HG02763 (cell line): ENCODE measurements at regions not wholly inside any gene's neighbourhood (a gene's known extent, or its start where the extent isn't known, plus 50 kb on each side); places are given as distances from the start of the nearest gene placed in this dataset.
"Not testable (repeated sequence)": the region's sequence is repeated elsewhere in the genome, so short reads cannot be mapped to it uniquely, and the experiment has no call there.

Experiments
- ATAC-seq: cut with Tn5 transposase; IDR thresholded peaks from one replicate; pipeline ENCODE4 v1.9.1; 2021; ENCODE audit warnings: mild to moderate bottlenecking, moderate library complexity; ENCODE audit not compliant: unreplicated experiment

DNA sequence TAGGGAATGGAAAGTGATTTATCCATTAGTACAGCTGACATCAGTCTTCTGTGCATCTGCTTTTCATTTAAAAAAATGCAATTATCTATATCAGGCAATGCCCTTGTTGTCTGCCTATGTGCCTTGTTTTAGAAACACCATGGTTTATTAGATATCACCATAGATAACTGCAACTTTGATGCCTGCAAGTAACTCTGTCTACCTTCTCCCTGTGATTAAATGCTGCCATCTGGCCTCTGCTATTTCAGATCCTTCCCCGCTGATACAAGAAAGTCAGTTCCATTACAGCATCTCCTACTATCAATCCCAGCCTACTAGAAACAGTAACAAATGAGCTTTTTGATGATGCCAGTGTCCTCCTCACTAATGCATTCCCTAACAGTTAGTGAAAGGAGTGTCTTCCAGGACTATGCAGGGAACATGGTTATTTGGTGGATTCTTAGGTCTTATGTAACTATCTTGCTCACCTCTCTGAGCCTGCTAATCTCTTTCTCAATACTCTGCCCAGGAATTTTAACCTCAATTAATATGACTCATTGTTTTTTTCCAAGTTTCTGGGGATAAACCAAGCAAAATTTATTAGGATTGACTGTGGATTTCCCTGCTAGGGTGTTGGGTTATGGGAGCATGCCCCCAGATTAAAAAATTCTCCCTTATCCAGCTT, 444.9 kb downstream of the RAPGEF2 start:
- no peak for ATAC-seq

DNA sequence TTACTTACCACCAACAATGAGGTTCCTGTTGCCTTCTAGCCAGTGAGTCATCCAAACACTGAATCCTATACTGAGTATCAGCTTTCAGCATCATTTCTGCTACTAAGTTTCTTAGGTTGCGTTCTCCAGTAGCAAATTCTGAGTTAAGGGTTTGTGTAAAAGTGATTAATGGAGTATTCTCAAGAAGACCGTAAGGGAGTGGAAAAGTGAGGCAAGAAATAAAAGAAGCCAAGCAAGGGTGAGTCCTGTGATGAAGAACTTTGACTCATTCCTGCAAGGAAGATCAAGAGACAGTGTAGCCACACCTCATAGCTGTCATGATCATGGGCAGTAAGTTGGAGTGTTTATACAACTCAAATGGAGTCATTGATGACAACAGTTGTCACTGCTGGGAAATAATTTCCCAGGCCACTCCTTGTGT, 446.2 kb downstream of the RAPGEF2 start:
- ATAC-seq = no peak

DNA sequence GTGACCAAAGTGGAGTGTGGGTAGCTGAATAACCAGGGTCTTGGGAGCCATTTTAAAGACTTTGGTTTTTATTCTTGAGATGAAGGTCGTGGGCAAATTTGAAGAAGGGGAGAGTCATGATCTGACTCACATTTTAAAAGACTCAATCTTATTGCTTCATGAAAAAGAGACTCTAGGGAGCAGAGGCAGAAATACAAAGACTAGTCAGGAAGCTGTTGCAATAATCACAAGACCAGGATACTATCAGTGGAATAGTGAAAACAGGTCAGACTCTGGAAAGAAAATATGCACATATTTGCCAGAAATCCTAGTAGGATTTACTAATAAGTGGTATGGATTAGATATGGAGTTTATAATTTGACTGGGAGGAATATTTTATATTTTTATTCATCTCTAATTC, 448.4 kb downstream of the RAPGEF2 start:
- ATAC-seq = no peak

DNA sequence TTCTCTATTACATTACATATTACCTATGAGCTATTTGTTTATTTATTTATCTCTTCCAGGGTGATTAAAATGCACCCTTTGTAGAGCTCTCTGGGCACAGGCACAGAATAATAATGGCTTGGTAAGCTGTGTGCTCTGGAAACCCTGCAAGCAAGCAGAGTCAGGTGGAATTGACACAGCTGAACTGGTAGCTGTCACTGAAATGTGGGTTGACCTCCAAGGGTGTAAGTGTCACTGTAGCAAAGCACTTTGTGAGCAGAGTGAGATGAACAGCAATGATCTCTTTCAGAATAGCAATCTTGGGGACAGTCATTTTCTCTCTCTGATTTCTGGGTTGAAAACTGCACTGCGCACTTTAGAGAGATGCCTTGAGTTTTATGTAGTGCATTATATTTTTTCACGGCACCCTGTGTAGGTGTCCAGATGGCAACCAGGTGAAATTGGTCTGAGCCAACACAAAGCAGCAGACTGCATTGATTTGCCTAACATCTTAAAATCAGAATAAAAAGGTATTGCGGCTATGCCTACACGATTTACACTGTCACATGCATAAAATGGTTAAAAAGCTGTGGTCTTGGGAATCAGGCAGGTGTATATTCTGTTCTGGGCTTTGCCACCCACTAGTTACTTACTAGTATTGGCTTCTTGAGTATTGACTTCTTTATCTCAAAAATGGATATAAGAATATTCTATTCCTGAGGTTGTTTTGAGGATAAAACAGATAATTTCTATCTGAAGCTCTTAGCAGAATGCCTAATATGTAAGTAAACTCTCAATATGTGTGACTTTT, 450.3 kb downstream of the RAPGEF2 start:
- ATAC-seq = no peak

DNA sequence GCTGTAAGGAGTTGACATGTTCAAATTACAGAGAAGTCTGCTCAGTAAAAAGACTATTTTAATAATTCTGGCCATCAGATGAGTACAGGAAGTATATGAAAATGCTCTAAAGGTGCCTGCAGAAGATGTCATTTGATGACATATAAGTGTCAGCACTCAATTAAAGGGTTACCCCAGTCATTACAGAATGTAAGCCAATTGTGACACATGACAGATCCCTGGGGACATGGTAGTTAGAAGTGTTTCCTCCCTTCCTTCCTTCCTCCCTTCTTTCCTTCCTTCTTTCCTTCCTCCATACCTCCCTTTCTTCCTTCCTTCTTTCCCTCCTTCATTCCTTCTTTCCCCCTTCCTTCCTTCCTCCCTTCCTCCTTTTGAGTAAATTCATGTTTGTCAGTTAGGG, 453.0 kb downstream of the RAPGEF2 start:
- ATAC-seq = no peak

DNA sequence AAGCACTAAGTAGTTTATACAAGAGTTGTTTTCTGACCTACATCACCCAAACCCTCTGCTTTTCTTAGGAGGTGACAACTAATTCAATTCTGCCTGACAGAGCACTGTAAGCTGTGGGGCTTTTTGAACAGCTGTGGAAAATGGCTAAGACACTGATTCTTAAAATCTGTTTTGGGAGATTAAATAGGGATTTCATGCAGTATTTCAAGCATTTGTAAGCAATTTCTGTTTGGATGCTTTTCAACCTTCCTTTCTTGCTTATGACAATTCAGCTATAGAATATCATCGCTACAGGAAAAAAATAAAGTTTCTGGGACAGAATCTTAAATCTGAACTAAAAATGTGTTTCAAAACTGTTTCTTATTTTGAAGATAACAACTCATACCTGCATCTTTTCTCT, 459.5 kb downstream of the RAPGEF2 start:
- ATAC-seq = no peak

DNA sequence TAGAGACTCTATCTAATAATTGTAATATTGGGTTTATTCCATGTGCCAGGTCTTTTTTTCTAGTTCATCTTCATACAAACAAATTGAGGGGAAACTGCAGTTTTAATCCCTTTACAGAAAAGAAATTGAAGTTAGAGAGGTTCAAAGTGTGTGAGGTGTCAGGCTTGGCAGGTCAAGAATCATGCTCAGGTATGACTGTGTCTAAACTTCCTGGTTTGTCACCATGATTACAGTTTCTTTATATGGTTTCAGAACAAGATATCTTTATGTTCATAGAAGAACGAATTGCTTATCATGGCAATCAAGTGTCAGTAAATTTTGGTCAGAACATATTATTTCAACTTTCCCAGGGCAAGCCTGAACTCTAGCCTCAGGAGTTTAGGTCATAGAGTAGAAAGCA, 460.4 kb downstream of the RAPGEF2 start:
- ATAC-seq = no peak

DNA sequence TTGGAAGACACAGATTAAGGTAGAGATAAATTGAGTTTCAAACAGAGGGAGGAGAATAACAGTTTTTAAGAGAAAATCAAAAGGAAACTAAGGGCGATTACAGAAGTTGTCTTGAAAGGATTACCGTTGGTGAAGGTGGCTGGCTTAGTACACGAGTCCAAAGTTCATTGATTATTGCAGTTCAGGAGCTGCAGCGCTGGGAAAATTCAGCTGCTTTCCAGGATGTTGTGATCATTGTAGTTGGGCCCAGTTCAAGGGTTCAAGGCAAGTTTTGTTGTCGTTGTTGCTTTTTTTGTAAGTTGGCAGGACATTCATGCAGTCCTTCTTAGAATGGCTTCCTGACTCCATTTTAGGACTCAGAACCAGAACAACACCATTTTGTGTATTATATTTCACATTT, 461.7 kb downstream of the RAPGEF2 start:
- ATAC-seq = no peak

DNA sequence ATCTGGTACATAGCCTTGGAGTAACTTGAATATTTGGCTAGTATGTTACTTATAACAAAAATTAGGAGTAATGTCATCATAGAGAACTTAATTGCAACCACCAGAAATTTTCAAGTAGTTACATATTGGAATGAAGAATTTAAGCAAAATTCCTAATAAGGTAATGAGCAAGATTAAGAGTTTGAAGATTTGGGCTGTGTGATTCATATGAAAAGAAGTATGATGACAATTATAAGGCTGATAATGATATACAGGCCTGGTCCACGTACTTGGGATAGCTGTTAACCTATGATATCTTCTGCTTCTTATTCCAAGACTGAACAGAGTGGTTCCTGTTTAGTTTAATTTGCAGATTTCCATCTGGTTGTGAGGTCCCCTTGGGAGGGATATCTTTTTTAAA, 463.9 kb downstream of the RAPGEF2 start:
- no peak for ATAC-seq

DNA sequence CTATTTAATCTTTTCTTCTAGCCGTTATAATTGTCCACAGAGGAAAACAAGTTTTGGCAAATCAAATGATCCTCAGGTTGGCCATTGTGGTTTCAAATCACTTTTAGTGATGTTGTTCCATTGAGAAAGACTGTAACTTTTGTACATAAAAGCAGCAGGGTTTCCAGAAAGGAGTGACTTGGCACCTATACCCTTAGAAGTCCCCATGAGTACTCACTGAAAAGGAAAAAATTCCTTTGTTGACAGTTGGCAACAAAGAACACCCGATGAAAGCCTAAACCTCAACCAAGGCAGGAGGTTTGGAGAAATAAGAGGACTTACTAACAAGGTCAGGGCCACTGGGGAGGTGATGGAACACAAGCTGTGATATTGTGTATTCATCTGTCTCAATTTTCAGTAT, 474.4 kb downstream of the RAPGEF2 start:
- ATAC-seq = no peak

DNA sequence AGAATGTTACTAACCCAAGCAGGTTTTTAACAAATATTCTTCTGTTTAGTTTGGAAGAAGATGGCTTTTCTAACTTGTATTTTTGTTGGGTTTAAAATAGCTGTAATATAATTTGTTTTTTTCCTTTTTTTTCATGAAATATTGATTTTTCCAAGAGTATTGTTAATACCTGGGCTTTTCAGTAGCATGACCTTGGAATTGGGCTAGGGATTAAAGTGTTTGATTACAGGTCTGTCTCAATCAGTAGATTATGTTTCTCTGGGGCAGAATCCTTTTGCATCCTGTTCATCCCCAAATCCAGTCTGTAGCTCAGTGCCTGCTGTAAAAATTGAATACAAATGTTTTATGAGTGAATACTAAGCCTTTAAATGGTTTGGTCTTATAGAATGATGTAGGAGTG, 479.8 kb downstream of the RAPGEF2 start:
- ATAC-seq = no peak

DNA sequence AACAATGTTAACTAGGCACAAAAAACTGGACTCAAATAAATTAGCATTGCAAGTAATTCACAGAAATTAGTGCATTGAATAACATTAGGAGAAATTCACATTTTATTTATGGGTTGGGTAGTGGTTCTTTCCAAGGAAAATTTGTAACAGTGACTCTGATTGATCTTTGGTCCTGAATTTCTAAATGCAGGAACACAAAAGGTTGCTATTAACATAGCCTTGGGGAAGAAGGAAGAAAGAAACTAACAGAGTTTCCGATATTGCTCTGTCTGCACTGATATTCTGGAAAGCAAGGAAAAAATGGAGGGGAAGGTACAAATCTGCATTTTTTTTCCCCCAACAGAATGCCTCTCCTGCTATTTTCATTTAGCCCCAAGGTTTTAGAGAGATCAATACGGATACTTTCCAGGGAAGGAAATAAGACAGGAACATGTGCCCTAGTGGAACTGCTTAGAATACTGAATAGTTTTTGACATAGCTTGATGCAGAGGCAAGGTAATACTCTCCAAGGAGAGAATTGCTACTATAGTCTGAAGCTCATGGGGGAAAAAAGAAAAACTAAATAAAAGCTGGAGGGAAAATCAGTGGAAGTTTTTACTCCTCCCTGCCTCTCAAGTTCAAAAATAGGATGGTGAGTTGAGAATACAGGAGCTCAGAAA, 490.1 kb downstream of the RAPGEF2 start:
- ATAC-seq = no peak

DNA sequence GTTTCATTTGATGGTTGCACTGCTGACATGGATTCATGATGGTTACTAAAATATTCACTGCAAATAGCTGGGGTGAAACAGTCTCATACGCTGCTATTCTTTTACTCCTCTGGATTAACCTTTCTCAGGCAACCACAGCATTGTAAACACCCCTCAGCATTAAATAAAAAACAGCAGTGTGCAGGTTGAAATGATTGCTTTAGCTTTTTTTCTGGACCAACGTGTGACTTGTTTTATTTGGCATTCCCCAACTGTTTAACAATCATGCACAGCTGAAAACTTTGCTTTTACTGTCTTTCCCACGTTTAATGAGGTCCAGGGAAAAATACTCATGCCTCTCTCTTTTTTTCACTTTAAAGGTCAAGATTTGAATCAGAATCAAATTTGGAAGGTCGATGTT, 490.8 kb downstream of the RAPGEF2 start:
- no peak for ATAC-seq

DNA sequence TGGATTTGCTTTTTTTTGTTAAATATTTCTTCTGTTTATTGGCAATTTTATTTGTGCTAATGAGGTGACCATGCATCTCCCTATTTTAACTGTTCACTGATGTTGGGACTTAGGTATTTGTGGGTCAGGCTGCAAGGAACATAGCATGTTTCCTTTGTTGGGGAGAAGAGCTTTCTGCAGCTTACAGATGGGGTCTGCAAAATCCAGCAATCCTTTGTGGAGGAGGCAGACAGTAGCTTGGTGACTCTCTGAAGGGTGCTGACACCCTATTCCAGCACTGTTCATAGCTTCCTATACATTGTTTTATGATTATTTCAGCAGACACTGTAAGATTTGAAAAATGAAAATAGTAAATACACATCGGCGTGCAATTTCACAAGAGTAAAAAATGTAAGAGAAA, 491.7 kb downstream of the RAPGEF2 start:
- ATAC-seq = no peak

DNA sequence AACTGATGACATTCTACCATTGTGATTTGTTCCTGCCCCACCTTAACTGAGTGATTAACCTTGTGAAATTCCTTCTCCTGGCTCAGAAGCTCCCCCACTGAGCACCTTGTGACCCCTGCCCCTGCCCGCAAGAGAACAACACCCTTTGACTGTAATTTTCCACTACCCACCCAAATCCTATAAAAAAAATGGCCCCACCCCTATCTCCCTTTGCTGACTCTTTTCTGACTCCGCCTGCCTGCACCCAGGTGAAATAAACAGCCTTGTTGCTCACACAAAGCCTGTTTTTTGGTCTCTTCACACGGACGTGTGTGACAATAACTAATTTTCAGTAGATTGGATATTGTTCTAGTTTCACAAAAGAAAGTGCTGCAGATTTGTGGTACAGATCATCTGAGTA, 492.2 kb downstream of the RAPGEF2 start:
- not testable (repeated sequence) for ATAC-seq

DNA sequence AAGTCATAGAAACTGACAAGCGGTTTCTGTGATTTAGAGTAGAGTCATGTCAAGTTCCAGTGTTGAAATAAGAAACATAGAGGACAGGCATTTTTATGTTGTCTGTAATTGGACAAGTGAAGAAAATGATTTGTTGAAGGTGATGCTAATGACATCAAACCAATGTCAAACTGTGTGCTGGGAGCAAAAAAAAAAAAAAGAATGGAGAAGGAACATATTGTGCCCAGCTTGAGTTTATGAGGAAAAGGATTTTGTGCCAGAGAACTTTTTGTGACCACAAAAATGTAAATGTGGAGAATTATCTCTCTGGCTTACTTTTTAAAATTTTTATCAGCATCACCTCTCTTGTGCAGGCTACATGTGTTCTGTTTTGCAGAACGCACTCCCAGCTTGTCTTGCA, 495.7 kb downstream of the RAPGEF2 start:
- ATAC-seq = no peak

DNA sequence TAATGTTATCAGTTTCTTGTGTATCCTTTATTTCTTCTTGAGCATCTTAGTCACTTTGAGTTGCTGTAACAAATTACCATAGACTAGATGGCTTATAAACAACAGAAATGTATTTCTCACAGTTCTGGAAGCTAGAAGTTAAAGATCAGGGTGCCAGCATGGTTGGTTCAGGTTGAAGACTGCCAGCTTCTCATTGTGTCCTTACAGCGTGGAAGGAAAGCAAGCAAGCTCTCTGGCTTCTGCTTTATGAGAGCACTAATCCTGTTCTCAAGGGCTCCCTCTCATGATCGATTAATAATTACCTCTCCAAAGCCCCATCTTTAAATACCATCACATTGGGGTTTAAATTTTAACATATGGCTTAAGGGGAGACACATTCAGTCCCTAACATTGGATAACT, 497.2 kb downstream of the RAPGEF2 start:
- ATAC-seq = no peak

DNA sequence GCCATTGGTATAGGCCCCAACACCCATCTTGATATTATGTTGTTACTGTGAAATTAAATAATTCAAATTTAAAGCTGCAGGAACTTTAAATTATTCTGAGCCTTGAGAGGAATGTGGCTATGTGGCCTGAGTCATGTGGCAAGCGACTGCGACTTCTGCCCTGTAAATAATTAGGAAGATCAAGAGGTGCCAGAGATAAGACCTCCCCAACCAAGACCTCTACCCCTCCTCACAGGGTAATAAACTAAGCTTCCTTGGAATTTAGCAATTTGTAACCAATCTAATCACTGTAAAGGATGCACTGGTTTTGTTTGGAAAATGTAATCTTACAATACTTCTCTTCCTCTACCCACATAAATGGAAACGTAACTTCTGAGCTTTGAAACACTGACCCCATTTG, 501.9 kb downstream of the RAPGEF2 start:
- no peak for ATAC-seq

DNA sequence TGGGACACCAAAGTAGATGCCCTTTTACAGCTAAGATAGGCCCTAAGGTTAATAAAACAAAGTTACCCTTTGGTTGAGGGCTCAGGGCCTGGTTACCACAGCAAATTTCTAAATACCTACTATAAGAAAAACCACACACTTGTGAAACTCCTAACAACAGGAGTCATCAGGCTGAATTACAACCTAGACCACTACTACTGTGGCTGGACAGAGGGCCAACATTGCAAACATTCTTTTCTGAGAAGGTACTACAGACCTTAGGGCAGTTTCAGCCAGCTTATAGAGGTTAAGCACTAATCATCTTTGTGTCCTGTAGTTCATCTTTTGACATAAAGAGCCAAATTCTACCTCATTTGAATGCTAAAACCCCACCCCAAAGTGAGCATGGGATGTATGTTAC, 504.0 kb downstream of the RAPGEF2 start:
- ATAC-seq = no peak

DNA sequence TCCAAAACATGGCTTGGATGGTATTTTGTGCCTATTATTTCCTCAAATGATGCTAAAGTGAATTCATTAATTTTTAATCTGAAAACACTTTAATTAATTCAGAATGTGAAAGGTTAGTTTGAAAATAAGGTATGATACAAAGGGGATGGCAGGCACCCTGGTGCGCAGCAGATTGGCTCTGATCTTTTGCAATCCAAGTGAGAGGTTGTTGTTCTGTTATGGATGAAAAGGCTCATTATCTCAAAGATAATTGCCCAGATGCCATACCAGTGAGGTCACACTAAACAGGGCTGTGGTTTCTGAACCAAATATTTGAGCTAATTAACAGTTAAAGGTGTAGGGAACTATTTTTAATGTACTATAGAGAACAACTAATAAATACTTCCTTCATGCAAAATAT, 504.9 kb downstream of the RAPGEF2 start:
- no peak for ATAC-seq

DNA sequence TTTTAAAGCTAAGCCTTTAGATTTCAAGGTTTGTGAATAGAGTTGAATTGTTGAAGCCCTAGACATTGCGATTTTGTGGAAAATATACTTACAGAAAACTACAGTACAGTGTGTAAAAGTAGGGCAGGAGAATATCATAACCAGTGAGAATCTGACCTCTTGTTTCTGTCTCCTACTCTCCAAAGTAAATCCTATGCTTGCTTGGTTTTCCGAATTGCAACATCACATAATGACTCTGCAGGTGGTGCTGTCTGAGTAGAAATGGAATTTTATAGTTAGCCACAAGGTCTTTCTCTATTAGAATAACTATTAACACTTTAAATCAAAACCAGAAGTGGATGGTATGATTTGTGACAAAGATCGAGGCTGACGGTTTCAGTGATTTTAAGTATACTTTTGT, 505.6 kb downstream of the RAPGEF2 start:
- ATAC-seq = no peak

DNA sequence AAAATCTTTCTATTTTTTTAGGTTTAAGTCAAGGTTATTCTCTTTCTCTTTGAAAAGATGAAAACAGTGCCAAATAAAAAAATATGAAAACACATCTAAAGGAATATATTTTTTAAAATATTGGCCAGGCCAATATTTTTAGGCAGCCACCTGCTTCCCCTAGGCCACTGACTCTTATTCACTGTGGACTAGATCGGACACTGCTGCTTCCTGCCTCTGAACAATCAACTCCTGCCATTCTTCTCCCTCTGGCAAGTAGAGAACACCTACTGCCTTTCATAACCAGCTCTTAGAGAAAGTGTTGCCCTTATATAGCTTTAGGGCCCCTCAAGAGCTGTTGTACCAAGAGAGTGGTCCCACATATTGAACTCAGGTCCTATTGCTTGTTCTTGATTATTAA, 529.2 kb downstream of the RAPGEF2 start:
- ATAC-seq = no peak
